Left ventricle myocardium inferior (tissue), 1 donor: ENCODE measurements at regions not wholly inside any gene's neighbourhood (a gene's known extent, or its start where the extent isn't known, plus 50 kb on each side); places are given as distances from the start of the nearest gene placed in this dataset.
"Not testable (repeated sequence)": the region's sequence is repeated elsewhere in the genome, so short reads cannot be mapped to it uniquely, and the experiment has no call there.

Experiments
- DNase-seq: peaks from one replicate; pipeline ENCODE4 v3.0.0-alpha.2; 2020
- H3K27ac ChIP-seq: fragments of 200-600 bp; replicated peaks from 2 replicates; pipeline ENCODE4 v1.8.0; 2021
- H3K27me3 ChIP-seq: fragments of 200-600 bp; 2 replicates; pipeline ENCODE4 v1.8.0; 2021; ENCODE audit warnings: low read depth
- H3K36me3 ChIP-seq: fragments of 200-600 bp; 2 replicates; pipeline ENCODE4 v1.8.0; 2021
- H3K4me1 ChIP-seq: fragments of 200-600 bp; 2 replicates; pipeline ENCODE4 v1.8.0; 2021
- H3K4me3 ChIP-seq: fragments of 200-600 bp; 2 replicates; pipeline ENCODE4 v1.8.0; 2021; ENCODE audit warnings: mild to moderate bottlenecking, moderate library complexity
- H3K9me3 ChIP-seq: fragments of 200-600 bp; replicated peaks from 2 replicates; pipeline ENCODE4 v1.8.0; 2021
- CTCF ChIP-seq: fragments of 200-600 bp; IDR thresholded peaks from 2 replicates; pipeline ENCODE4 v1.8.0; 2021; ENCODE audit warnings: antibody characterized with exemption, mild to moderate bottlenecking, borderline replicate concordance
- intact Hi-C: fragments of 100-400 bp; cut with micrococcal nuclease; formaldehyde crosslinking; loops from one replicate; pipeline ENCODE4 v1.11.0; 2022
- donor health status: DM: no; HTN: yes; CAD: no; lungs with severe emphysema.

GRCh38 chr13:81563091-81563490, 1222.2 kb upstream of the SPRY2 start:
- Histone ChIP-seq H3K27me3 (no peaks in the 10 kb centered on the region), H3K36me3 (no peaks in the 10 kb centered on the region), H3K4me3 (no peak overlapping the region), H3K27ac (no peak overlapping the region), H3K9me3 (peaks cover 6% of the 10 kb centered on the region), H3K4me1 (no peaks in the 10 kb centered on the region)
- no peak for DNase-seq
- TF ChIP-seq CTCF, result no peak
- intact Hi-C loops, result no loop called here

GRCh38 chr13:81562598-81562997, 1221.7 kb upstream of the SPRY2 start:
- no peaks in the 10 kb centered on the region for H3K4me1 ChIP-seq
- H3K36me3 ChIP-seq, result no peaks in the 10 kb centered on the region
- H3K27me3 ChIP-seq, result no peaks in the 10 kb centered on the region
- DNase-seq, result no peak
- no peak overlapping the region for H3K4me3 ChIP-seq
- peaks cover 6% of the 10 kb centered on the region for H3K9me3 ChIP-seq
- intact Hi-C loops, result no loop called here
- H3K27ac ChIP-seq, result no peak overlapping the region
- no peak for TF ChIP-seq CTCF

- H3K4me3 ChIP-seq, result no peak overlapping the region
- H3K9me3 ChIP-seq, result peaks cover 10% of the 10 kb centered on the region
- no peak overlapping the region for H3K27ac ChIP-seq
- no peaks in the 10 kb centered on the region for H3K4me1 ChIP-seq
- DNase-seq, result no peak
- intact Hi-C loops, result no loop called here
- H3K27me3 ChIP-seq, result no peaks in the 10 kb centered on the region
- no peak for TF ChIP-seq CTCF
- H3K36me3 ChIP-seq, result no peaks in the 10 kb centered on the region
Measured at GRCh38 chr13:81551036-81551435, 1210.1 kb upstream of the SPRY2 start.

GRCh38 chr13:81546294-81546693, 1205.4 kb upstream of the SPRY2 start:
- H3K4me3 ChIP-seq, H3K27ac ChIP-seq, H3K36me3 ChIP-seq, H3K4me1 ChIP-seq, DNase-seq, H3K27me3 ChIP-seq, intact Hi-C loops: not testable (repeated sequence)
- H3K9me3 ChIP-seq, result peaks cover 12% of the 10 kb centered on the region

DNA sequence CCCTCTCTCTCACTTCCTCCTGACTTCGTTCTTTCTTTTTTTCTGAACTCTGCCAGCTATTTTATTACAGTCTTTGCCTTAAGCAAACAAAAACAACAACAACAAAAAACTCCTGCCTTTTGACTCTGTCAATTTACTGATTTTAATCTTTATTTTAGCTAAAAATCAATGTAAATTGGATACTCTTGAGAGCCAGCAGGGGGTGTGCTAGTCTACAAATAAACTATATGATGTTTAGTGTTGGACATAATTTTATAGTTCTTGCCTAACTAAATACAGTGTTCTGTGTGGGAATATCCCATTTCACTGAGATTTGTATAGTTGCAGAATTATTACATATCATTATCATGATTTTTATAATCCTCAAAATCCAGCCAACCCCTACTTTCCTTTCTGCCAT, 1199.9 kb upstream of the SPRY2 start:
- H3K4me1 ChIP-seq, result no peaks in the 10 kb centered on the region
- H3K4me3 ChIP-seq, result no peak overlapping the region
- H3K27ac ChIP-seq, result no peak overlapping the region
- DNase-seq, result no peak
- intact Hi-C loops, result no loop called here
- H3K27me3 ChIP-seq, result no peaks in the 10 kb centered on the region
- H3K9me3 ChIP-seq, result peaks cover 4% of the 10 kb centered on the region
- no peaks in the 10 kb centered on the region for H3K36me3 ChIP-seq
- TF ChIP-seq CTCF, result no peak

DNA sequence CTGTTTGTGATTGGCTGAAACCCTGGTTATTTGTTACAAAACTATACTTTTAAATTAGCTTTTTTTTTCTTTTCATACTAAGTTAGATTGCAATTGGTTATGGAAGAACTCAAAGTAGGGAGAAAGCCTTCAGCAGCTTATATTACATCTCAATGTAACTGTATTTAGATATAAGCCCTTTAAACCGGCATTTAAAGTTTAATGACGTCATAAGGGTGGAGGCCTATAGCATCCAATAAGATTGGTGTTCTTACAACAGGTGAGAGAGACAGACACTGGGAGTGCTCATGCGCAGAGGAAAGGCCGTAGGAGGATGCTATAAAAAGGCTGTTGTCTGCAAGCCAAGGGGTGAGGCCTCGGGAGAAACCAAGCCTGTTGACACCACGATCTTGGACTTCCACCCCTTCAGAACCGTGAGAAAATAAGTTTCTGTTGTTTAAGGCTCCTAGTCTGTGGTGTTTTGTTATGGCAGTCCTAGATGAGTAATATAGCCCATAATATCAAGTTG, 1198.8 kb upstream of the SPRY2 start:
- no peaks in the 10 kb centered on the region for H3K4me1 ChIP-seq
- H3K4me3 ChIP-seq, result no peak overlapping the region
- no peak overlapping the region for H3K27ac ChIP-seq
- DNase-seq, result no peak
- intact Hi-C loops, result no loop called here
- no peaks in the 10 kb centered on the region for H3K27me3 ChIP-seq
- no peaks in the 10 kb centered on the region for H3K36me3 ChIP-seq
- no peaks in the 10 kb centered on the region for H3K9me3 ChIP-seq
- TF ChIP-seq CTCF, result no peak
